HG03045 (cell line): ENCODE measurements at regions not wholly inside any gene's neighbourhood (a gene's known extent, or its start where the extent isn't known, plus 50 kb on each side); places are given as distances from the start of the nearest gene placed in this dataset.

Source experiments
- ATAC-seq: cut with Tn5 transposase; IDR thresholded peaks from one replicate; pipeline ENCODE4 v1.9.1; 2021; ENCODE audit warnings: mild to moderate bottlenecking, moderate library complexity; ENCODE audit not compliant: unreplicated experiment

DNA sequence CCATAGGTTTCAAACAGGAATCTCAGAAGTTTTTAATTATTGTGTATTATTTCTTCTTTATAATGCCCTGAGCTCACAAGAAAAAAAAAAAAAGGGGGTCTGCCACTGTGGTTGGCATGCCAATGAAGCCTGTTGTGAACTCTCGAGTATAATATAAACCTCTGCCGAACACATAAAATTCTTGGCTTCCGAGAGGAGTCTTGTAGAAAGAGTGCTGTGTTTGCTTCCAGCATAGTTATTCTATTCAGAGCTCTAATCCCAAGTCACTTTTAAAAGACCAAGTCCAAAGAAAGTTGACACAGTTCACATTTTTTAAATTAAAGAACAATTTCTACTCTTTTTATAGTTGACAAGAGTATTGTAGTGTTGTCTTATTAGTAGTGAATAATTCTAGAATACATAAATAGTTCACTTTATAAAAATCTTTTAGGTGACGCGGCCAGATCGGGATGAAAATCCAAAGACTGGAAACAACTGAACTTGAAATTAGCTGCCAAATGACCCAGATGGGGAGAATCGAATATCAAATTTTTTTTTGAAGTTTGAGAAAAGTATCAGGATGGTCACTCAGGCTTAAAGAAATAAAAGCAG lies 293.2 kb downstream of the DUSP10 start:
- ATAC-seq = no peak

DNA sequence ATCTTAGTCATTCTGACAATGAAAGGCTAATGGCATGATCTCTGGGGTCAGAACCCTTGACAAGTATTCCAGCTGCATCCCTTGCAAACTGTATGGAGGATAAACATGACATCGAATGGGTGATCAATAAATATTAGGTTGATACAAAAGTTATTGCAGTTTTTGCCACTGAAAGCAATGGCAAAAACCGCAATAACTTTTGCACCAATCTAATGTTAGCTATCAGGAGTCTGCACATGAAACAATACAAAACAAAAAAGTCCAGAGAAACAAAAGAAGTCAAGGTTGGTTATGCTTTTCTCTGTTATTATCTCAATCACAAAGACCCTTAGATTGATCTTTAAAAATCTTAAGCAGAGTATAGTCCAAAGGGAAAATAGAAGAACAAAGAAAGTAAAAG lies 292.7 kb downstream of the DUSP10 start:
- no peak for ATAC-seq

DNA sequence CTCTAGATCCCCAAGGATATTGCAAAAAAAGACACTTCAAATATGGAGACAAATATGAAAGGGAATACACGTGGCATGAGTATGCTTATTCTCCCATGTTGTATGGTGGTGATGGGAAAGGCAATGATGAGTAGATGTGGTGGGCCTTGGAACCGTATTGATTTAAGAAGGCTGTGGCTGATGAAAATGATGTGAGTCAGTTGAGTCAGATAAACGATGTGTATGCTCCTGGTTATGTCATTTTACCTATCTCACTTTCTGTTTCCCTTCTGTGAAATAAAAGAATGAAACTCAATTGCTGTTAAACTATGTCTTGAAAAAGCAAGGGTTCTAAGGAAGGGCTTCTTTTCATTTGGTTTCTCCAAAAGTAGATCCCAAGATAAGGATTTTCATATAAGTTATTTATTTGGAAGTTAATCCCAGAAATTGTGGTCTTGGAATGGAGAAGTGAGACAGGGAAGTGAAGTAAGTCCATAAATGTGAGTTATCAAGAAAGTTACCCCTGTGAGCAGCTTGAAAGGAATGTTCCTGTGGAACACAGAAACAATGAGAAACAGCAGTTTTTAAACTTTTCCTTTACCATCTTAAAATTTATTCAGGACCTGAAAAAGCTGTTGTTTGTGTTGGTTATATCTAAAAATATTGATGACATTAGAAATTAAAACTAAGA lies 292.0 kb downstream of the DUSP10 start:
- ATAC-seq = no peak

- ATAC-seq = no peak
Observed at GRCh38 chr1:221451741-221452140, 290.1 kb downstream of the DUSP10 start.

DNA sequence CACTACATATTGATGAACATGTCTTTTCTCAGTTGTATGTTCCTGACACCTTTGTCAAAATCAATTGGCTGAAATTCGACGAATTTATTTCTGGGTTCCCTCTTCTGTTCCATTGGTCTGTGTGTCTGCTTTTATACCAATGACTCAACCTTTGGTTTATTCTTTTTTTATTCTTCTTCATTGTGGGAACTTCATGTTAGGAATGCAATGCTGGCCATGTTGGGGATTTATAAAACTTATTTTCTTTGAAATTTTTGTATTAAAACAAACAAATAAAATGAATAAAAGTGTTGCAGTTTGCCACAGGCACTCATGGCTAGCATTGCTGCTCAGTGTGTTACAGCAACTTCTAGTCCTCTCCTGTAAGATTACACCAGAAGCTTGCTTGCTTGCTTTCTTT lies 287.8 kb downstream of the DUSP10 start:
- ATAC-seq = no peak

DNA sequence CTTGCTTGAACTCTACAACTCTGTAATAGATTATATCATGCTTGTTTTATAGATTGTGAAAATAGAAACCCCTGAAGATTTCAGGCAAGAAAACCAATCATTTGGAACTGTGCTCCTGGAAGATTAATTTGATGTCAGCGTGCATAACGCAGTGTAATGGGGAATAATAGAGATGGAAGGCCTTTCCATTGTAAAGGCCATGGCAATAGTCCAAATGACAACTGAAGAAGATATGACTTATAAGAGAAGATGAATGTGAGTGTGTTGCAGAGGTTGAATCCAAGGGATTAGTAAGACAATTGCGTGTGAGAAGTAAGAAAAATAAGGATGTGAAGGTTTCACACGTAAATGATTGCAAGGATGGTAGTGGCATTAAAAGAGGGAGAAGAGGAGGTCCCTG lies 285.0 kb downstream of the DUSP10 start:
- no peak for ATAC-seq

DNA sequence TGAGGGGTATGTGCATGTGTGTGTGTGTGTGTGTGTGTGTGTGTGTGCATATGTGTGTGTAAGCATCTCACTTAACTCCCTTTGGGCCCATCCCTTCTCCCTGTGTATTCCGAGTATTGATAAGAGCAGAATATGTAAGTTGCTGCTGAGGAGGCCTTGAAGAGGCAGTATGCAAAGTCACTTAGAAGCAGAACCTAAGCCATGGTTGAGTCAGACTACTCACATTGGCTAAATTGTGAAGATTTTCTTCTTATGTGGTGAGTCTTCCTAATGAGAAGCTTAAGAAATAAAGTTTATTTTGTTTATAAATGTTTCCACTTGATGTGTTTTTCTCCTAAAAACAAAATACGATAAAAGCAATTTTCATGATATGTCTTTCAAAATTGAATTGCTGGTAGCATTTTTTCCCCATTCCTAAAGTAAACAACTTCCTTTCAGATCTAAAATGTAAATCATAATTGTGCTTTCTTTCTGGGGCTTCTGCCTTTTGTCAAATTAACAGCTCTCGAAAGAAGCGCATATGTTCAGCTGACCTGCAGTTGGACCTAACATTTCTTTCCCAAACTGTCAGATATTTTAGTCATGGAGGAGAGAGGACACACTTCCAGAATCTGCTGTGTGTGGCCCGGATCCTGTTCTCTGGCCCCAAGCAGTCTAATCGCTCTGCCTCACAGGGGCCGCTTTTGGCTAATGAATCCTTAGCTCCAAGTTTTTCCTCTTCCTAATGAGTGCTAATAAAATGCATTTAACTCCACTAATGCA lies 284.0 kb downstream of the DUSP10 start:
- ATAC-seq = no peak

- no peak for ATAC-seq
Observed at GRCh38 chr1:221458447-221459156, 283.3 kb downstream of the DUSP10 start.

DNA sequence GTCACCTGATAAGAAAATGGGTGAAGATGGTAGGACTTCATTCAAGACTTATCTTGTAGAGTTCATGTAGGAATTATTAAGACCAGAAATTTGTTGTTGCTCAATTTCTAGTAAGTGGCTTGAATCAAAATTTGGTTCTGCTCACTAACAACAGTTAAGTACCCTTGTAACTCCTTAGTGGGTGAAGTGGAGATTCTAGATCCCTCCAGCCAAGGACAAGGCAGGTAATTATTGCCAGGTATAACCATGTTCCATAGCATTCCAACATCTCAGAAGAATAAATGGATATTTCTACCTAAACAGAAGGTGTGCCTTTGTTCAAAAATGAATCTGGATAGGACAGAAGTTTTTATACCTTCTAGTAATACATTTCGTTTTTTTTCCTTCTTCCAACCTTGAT lies 282.3 kb downstream of the DUSP10 start:
- no peak for ATAC-seq

DNA sequence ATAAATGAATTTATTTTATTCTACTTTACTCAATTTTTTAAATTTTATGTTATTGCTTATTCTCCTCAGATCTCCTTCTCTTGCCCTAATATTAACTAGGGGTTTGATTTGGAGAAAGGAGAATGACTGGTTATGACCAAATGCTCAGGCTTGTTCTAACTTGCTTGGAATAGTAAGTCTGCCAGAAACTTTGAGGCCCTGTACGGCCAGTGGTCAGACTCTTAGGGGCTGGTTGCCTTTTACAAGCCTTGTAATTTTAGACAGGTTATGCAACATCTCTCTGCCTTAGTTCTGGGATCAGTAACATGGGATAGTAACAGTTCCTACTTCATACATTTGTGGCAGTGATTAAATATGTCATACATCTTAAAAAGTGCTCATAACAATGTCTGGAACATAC lies 279.5 kb downstream of the DUSP10 start:
- no peak for ATAC-seq

DNA sequence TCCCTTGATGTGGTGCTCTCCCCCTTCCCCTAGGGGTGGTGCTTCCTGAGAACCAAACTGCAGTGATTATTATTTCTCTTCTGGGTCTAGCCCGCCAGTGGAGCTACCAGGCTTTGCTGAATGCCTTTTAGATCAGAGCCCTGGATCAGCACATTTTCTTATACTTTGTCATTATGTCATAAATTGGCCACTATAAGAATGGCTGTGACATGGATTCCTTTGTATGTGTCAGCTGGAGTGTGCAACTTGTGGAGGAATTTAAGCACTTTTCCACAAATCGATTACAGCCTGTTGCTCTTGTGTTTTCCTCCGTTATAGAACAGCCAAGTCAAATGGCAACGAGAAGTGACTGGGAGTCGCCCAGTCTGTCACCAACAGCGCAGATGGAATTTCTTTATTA lies 273.3 kb downstream of the DUSP10 start:
- no peak for ATAC-seq

DNA sequence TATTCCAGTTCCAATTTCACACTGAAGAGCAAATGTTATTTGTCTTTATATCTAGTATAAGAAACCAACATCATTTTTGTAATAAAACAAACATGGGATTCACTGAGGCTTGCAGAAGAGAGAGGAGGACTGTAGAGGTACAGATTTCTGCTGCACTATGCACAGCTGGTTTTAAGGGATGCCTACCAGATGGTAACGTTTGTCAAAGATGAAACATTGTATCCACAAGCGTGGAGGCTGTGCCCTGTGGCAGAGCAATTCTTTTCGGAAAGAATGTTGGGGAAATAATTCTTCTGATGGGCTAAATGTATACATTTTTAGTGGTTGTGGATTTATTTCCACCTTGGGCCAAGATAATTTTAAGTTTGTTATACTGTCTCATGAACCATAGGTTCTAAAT lies 272.4 kb downstream of the DUSP10 start:
- ATAC-seq = no peak

DNA sequence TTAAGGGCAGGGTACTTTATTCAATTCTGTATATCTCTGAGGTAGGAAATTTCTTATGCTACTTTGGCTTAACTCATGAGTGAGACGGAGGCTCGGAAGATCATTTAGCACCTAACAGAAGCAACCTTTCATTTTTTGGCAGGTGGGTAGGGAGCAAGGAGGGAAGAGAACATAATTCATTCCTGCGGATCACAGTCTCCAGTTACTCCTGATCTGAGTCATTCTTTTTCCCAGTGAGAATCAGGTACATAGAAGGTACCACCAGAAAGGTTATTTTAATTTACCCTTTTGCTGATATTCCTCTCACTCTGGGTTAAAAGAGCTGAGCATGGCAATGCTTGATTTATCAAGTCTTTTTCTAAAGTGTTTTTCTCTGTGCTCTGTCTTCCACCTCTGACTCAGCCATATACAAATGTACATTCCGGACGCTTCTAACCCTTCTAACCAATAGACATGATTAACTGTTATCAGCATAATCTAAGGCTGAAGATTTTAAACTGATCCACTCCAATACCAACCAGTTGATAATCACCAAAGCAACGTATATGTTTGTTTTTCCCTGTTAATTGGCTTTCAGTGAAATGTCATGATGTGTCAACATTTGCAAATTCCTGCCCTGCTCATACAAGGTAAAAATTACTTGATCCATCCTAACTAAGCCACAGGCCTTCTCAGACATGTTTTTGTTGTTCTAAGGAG lies 271.7 kb downstream of the DUSP10 start:
- ATAC-seq = no peak

- no peak for ATAC-seq
Observed at GRCh38 chr1:221473411-221473810, 268.5 kb downstream of the DUSP10 start.

DNA sequence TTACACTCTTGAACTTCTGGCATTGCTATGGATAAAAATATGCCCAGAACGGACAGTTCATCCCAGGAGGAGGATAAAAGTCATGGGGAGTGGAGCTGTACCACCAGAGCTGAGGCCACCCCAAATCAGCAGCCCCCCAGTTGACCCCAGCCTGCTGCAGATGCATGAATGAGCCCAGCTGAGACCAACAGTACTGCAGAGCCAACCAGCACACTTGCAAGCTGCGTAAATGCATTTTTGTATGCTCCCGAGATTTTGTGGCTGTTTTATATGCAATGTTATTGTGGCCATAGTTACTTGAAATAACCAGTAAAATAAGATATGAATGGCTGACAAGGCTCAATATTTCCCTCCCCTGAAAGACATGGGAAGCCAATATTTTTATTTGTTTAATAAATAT lies 264.6 kb downstream of the DUSP10 start:
- ATAC-seq = no peak

GRCh38 chr1:221478050-221478949 lies 263.6 kb downstream of the DUSP10 start:
- peak; percentile 86 for ATAC-seq

- no peak for ATAC-seq
Observed at GRCh38 chr1:221487781-221488524, 253.9 kb downstream of the DUSP10 start.

DNA sequence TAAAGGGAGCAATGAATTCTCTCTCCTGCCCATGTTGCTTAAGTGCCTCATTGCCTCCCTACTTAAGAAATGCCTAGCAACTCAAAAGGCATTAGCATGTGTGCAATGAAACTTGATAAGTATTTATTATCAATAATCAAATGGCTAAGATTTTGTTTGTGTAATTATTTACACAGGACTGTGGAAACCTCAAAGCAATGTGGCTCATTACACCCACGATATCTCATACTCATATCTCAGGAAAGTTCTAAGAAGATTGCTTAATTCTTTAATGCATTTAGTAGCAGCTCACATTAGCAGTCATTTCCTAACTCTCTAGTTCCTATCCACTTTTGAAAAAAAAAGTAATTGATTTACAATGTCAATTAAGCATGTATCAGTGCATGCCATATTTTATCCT lies 253.3 kb downstream of the DUSP10 start:
- ATAC-seq = no peak

DNA sequence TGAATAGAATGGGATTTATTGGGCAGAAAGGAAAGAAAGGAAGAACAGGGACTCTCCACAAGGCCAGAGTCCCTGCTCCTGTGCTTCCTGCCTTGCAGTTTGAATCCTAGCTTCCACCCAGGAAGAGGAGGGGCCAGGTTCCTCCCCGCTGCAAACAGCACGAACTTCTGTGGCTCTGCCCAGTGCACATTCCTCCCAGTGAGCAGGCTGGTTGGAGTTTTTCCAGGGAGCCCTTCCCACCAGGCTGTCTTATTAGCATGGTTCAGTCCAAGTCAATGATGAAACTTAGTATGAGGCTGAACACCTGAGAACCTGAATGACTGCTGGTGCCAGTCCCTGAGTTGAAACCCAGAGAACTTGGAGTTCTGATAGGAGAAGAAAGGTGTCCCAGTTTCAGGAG lies 247.2 kb downstream of the DUSP10 start:
- no peak for ATAC-seq
